OCI-LY7 (cell line): ENCODE measurements at regions not wholly inside any gene's neighbourhood (a gene's known extent, or its start where the extent isn't known, plus 50 kb on each side); places are given as distances from the start of the nearest gene placed in this dataset.

Experiments
- CTCF ChIP-seq: fragments of 200-600 bp; sonication (generic); conservative IDR thresholded peaks from 2 replicates; pipeline ENCODE4 v1.5.1; 2014; ENCODE audit warnings: mild to moderate bottlenecking, antibody characterized with exemption, low read length, moderate library complexity, mixed read lengths
- EZH2phosphoT487 ChIP-seq: fragments of 200-600 bp; sonication (generic); IDR thresholded peaks from 2 replicates; pipeline ENCODE4 v1.6.1; 2018; ENCODE audit warnings: low read depth, borderline replicate concordance, mild to moderate bottlenecking, mixed run types, antibody characterized with exemption, low read length, moderate library complexity, mixed read lengths

GRCh38 chr7:121466455-121466854 is 70.3 kb upstream of the FAM3C start:
- no peak for TF ChIP-seq CTCF
- no peak for TF ChIP-seq EZH2phosphoT487
